T-cell (primary cell): ENCODE measurements at regions not wholly inside any gene's neighbourhood (a gene's known extent, or its start where the extent isn't known, plus 50 kb on each side); places are given as distances from the start of the nearest gene placed in this dataset.

Experiments
- ATAC-seq, 4 experiments: fragments of 200-7000 bp in 3 of 4; fragments of 150-1000 bp in 1 of 4; cut with Tn5 transposase; replicated peaks in 1 of 4; 1 replicate in 3 of 4; 2 replicates in 1 of 4; pipeline ENCODE4 v1.10.0; 2021; ENCODE audit warnings: moderate library complexity in 3 of 4, mild to moderate bottlenecking in 2 of 4, moderate number of reproducible peaks in 1 of 4
- CTCF ChIA-PET, 2 donors: fragments of 300-600 bp; sonication (Branson Sonifier 250); formaldehyde crosslinking; loops; one replicate each; lab custom pipeline; 2022; ENCODE audit warnings: antibody characterized with exemption in 2 of 2; lab: Charles Lee
- POLR2A ChIA-PET, 2 donors: fragments of 300-600 bp; sonication (Branson Sonifier 250); formaldehyde crosslinking; loops; one replicate each; lab custom pipeline; 2022; ENCODE audit warnings: antibody characterized with exemption in 2 of 2; lab: Charles Lee
- DNase-seq, 35 experiments: peaks; one replicate each; pipeline versions ENCODE4 v3.0.0 to v3.0.0-alpha.2; 2013 to 2023
- H3K27ac ChIP-seq: one replicate; pipeline ENCODE4 v1.5.1; 2013; ENCODE audit warnings: low read length
- H3K27me3 ChIP-seq, 2 experiments: replicated peaks in 1 of 2; 1 replicate in 1 of 2; 2 replicates in 1 of 2; pipeline versions ENCODE4 v1.6.1 to v1.7.0; 2013; ENCODE audit warnings: low read length in 1 of 2, mixed read lengths in 1 of 2; ENCODE audit not compliant: control insufficient read depth in 2 of 2, insufficient read depth in 2 of 2; ENCODE audit errors: extremely low read depth in 1 of 2
- H3K36me3 ChIP-seq, 2 donors: 1 replicate in 1 of 2; 2 replicates in 1 of 2; pipeline versions ENCODE4 v1.6.1 to v1.7.0; 2013; ENCODE audit warnings: low read length in 1 of 2; ENCODE audit not compliant: control insufficient read depth in 2 of 2, insufficient read depth in 1 of 2; ENCODE audit errors: extremely low read depth in 1 of 2
- H3K4me1 ChIP-seq, 2 experiments: 1 replicate in 1 of 2; 2 replicates in 1 of 2; pipeline versions ENCODE4 v1.6.1 to v1.7.0; 2013; ENCODE audit warnings: low read length in 2 of 2, mixed read lengths in 1 of 2; ENCODE audit not compliant: insufficient read depth in 2 of 2, control insufficient read depth in 1 of 2; ENCODE audit errors: extremely low read depth in 1 of 2
- H3K4me3 ChIP-seq, 2 donors: 1 replicate in 1 of 2; 2 replicates in 1 of 2; pipeline versions ENCODE4 v1.5.1 to v1.7.0; 2013; ENCODE audit warnings: mild to moderate bottlenecking in 2 of 2, low read length in 1 of 2, moderate library complexity in 1 of 2; ENCODE audit not compliant: control insufficient read depth in 1 of 2; ENCODE audit errors: extremely low read depth in 1 of 2
- H3K9me3 ChIP-seq: 2 replicates; pipeline ENCODE4 v1.7.0; 2013
- H3K27ac Mint-ChIP-seq, 2 donors: one replicate each; pipeline ENCODE4 v1.8.0; 2020 to 2021; ENCODE audit warnings: mild to moderate bottlenecking in 2 of 2, mixed read lengths in 2 of 2
- H3K27me3 Mint-ChIP-seq, 2 donors: one replicate each; pipeline ENCODE4 v1.8.0; 2021 to 2022; ENCODE audit warnings: mixed read lengths in 2 of 2
- H3K36me3 Mint-ChIP-seq: one replicate; pipeline ENCODE4 v1.8.0; 2021; ENCODE audit warnings: mixed read lengths
- H3K4me1 Mint-ChIP-seq, 3 donors: one replicate each; pipeline ENCODE4 v1.8.0; 2020 to 2022; ENCODE audit warnings: mixed read lengths in 3 of 3, mild to moderate bottlenecking in 1 of 3
- H3K4me3 Mint-ChIP-seq, 3 donors: one replicate each; pipeline ENCODE4 v1.8.0; 2020 to 2022; ENCODE audit warnings: mild to moderate bottlenecking in 3 of 3, mixed read lengths in 3 of 3, moderate library complexity in 3 of 3
- H3K9me3 Mint-ChIP-seq, 3 donors: one replicate each; pipeline ENCODE4 v1.8.0; 2020 to 2022; ENCODE audit warnings: mixed read lengths in 3 of 3
- WGBS: methylation state at CpG from one replicate; pipeline ENCODE4 v1.1.5; 2013; ENCODE audit warnings: missing lambda C conversion rate; ENCODE audit not compliant: insufficient coverage; 5-methylcytosine and 5-hydroxymethylcytosine counted together

GRCh38 chr5:136853971-136854370, 488.6 kb upstream of the TRPC7 start:
- DNase-seq (no peak), ATAC-seq (no peak)
- no peak overlapping the region for H3K4me3 ChIP-seq
- H3K27ac ChIP-seq, result no peak overlapping the region
- WGBS, result 63% methylated on average over 1 of the region's 1 CpG
- ChIA-PET POLR2A (no interaction called here), CTCF (no interaction called here)
- Mint-ChIP-seq H3K27me3 (no peaks in the 10 kb centered on the region), H3K4me1 (no peaks in the 10 kb centered on the region), H3K36me3 (no peaks in the 10 kb centered on the region), H3K9me3 (peaks cover 9 to 11% (median 11%) of the 10 kb centered on the region in 3 donors), H3K27ac (no peak overlapping the region), H3K4me3 (no peak overlapping the region)
- no peaks in the 10 kb centered on the region for H3K9me3 ChIP-seq
- no peaks in the 10 kb centered on the region for H3K4me1 ChIP-seq
- no peaks in the 10 kb centered on the region for H3K27me3 ChIP-seq
- H3K36me3 ChIP-seq, result no peaks in the 10 kb centered on the region

- no peaks in the 10 kb centered on the region for H3K4me1 ChIP-seq
- no peak overlapping the region for H3K27ac Mint-ChIP-seq
- no peaks in the 10 kb centered on the region for H3K4me1 Mint-ChIP-seq
- no peaks in the 10 kb centered on the region for H3K27me3 Mint-ChIP-seq
- no peak overlapping the region for H3K27ac ChIP-seq
- no peaks in the 10 kb centered on the region for H3K36me3 Mint-ChIP-seq
- ChIA-PET POLR2A (no interaction called here), CTCF (no interaction called here)
- no peaks in the 10 kb centered on the region for H3K27me3 ChIP-seq
- no peak for ATAC-seq
- no peaks in the 10 kb centered on the region for H3K36me3 ChIP-seq
- no peak overlapping the region for H3K4me3 ChIP-seq
- peaks cover 0 to 14% (median 3%) of the 10 kb centered on the region in 3 donors for H3K9me3 Mint-ChIP-seq
- H3K9me3 ChIP-seq, result no peaks in the 10 kb centered on the region
- no peak for DNase-seq
- H3K4me3 Mint-ChIP-seq, result no peak overlapping the region
These were observed 475.3 kb upstream of the TRPC7 start for GRCh38 chr5:136840601-136841000.

- H3K36me3 ChIP-seq, result no peaks in the 10 kb centered on the region
- POLR2A ChIA-PET, result no interaction called here
These were observed 470.7 kb upstream of the TRPC7 start for GRCh38 chr5:136836093-136836492.

GRCh38 chr5:136820848-136821247, 455.5 kb upstream of the TRPC7 start:
- Histone ChIP-seq H3K27me3 (no peaks in the 10 kb centered on the region), H3K4me1 (no peaks in the 10 kb centered on the region), H3K9me3 (no peaks in the 10 kb centered on the region), H3K36me3 (no peaks in the 10 kb centered on the region), H3K27ac (no peak overlapping the region), H3K4me3 (no peak overlapping the region)
- Mint-ChIP-seq H3K4me3 (no peak overlapping the region), H3K27me3 (no peaks in the 10 kb centered on the region), H3K27ac (no peak overlapping the region), H3K9me3 (peaks cover 0 to 5% (median 3%) of the 10 kb centered on the region in 3 donors), H3K4me1 (no peaks in the 10 kb centered on the region), H3K36me3 (no peaks in the 10 kb centered on the region)
- no CpG with 5 or more reads among the region's 1 CpG for WGBS
- DNase-seq (no peak), ATAC-seq (no peak)
- ChIA-PET POLR2A (no interaction called here), CTCF (interaction anchor here in 1 of 2 donors (0.7 kb wide), 1 partner anchor 1002 kb away, joined by 3 read pairs; no protein-coding TSS in a partner anchor)

More at GRCh38 chr5:136836093-136836492, 470.7 kb upstream of the TRPC7 start:
- Histone ChIP-seq H3K27me3 (no peaks in the 10 kb centered on the region), H3K4me1 (no peaks in the 10 kb centered on the region), H3K4me3 (no peak overlapping the region), H3K9me3 (no peaks in the 10 kb centered on the region), H3K27ac (no peak overlapping the region)
- Mint-ChIP-seq H3K27me3 (no peaks in the 10 kb centered on the region), H3K36me3 (no peaks in the 10 kb centered on the region), H3K4me3 (no peak overlapping the region), H3K4me1 (no peaks in the 10 kb centered on the region), H3K9me3 (peaks cover 0 to 5% (median 3%) of the 10 kb centered on the region in 3 donors), H3K27ac (no peak overlapping the region)
- DNase-seq, result no peak
- ATAC-seq, result no peak
- no CpG with 5 or more reads among the region's 1 CpG for WGBS
- CTCF ChIA-PET, result no interaction called here

GRCh38 chr5:136819526-136820302, 454.4 kb upstream of the TRPC7 start:
- Mint-ChIP-seq H3K4me1 (no peaks in the 10 kb centered on the region), H3K4me3 (no peak overlapping the region), H3K9me3 (peaks cover 0 to 5% (median 5%) of the 10 kb centered on the region in 3 donors), H3K27me3 (no peaks in the 10 kb centered on the region), H3K36me3 (no peaks in the 10 kb centered on the region), H3K27ac (no peak overlapping the region)
- ChIA-PET POLR2A (no interaction called here), CTCF (no interaction called here)
- H3K4me3 ChIP-seq, result no peak overlapping the region
- ATAC-seq, result no peak
- H3K27ac ChIP-seq, result no peak overlapping the region
- no peaks in the 10 kb centered on the region for H3K36me3 ChIP-seq
- H3K4me1 ChIP-seq, result no peaks in the 10 kb centered on the region
- H3K9me3 ChIP-seq, result no peaks in the 10 kb centered on the region
- WGBS, result 56% methylated on average over 1 of the region's 1 CpG
- H3K27me3 ChIP-seq, result no peaks in the 10 kb centered on the region
- no peak for DNase-seq

- Histone ChIP-seq H3K9me3 (no peaks in the 10 kb centered on the region), H3K27ac (no peak overlapping the region), H3K36me3 (no peaks in the 10 kb centered on the region), H3K4me3 (no peak overlapping the region), H3K4me1 (no peaks in the 10 kb centered on the region), H3K27me3 (no peaks in the 10 kb centered on the region)
- CTCF ChIA-PET, result no interaction called here
- Mint-ChIP-seq H3K36me3 (no peaks in the 10 kb centered on the region), H3K4me1 (no peaks in the 10 kb centered on the region), H3K27ac (no peak overlapping the region), H3K27me3 (no peaks in the 10 kb centered on the region), H3K9me3 (peaks cover 0 to 5% (median 5%) of the 10 kb centered on the region in 3 donors), H3K4me3 (no peak overlapping the region)
- ATAC-seq (no peak), DNase-seq (no peak)
- POLR2A ChIA-PET, result no interaction called here
- WGBS, result no CpG with 5 or more reads among the region's 2 CpGs
These were observed 451.0 kb upstream of the TRPC7 start for GRCh38 chr5:136816327-136816726.
